MM.1S (cell line): ENCODE measurements at regions not wholly inside any gene's neighbourhood (a gene's known extent, or its start where the extent isn't known, plus 50 kb on each side); places are given as distances from the start of the nearest gene placed in this dataset.

ENCODE experiments used
- DNase-seq: peaks from one replicate; pipeline ENCODE4 v3.0.0-alpha.2; 2015
- H2AFZ ChIP-seq: fragments of 300-600 bp; sonication (generic); 2 replicates; pipeline ENCODE4 v1.6.0; 2016; ENCODE audit warnings: antibody characterized with exemption, low read length
- H3F3A ChIP-seq: fragments of 300-600 bp; sonication (generic); 2 replicates; pipeline ENCODE4 v1.6.1; 2016; ENCODE audit warnings: mild to moderate bottlenecking, antibody characterized with exemption, low read length, moderate library complexity, mixed read lengths; ENCODE audit not compliant: insufficient read depth
- H3K27ac ChIP-seq: fragments of 300-600 bp; sonication (generic); 2 replicates; pipeline ENCODE4 v1.5.1; 2016; ENCODE audit warnings: mild to moderate bottlenecking, low read length
- H3K27me3 ChIP-seq: fragments of 300-600 bp; sonication (generic); replicated peaks from 2 replicates; pipeline ENCODE4 v1.6.0; 2016; ENCODE audit warnings: low read length; ENCODE audit not compliant: insufficient read depth
- H3K36me3 ChIP-seq: fragments of 300-600 bp; sonication (generic); replicated peaks from 2 replicates; pipeline ENCODE4 v1.6.1; 2016; ENCODE audit warnings: mild to moderate bottlenecking, low read length, mixed read lengths; ENCODE audit not compliant: insufficient read depth
- H3K4me1 ChIP-seq: fragments of 300-600 bp; sonication (generic); 2 replicates; pipeline ENCODE4 v1.6.1; 2016; ENCODE audit warnings: low read length, mixed read lengths
- H3K4me2 ChIP-seq: fragments of 300-600 bp; sonication (generic); 2 replicates; pipeline ENCODE4 v1.6.0; 2016; ENCODE audit warnings: low read depth, low read length
- H3K4me3 ChIP-seq: fragments of 300-600 bp; sonication (generic); 2 replicates; pipeline ENCODE4 v1.5.1; 2016; ENCODE audit warnings: low read length, mixed read lengths
- H3K79me2 ChIP-seq: fragments of 300-600 bp; sonication (generic); 2 replicates; pipeline ENCODE4 v1.6.1; 2016; ENCODE audit warnings: mixed run types, low read length, mixed read lengths
- H3K9ac ChIP-seq: fragments of 300-600 bp; sonication (generic); 2 replicates; pipeline ENCODE4 v1.6.1; 2016; ENCODE audit warnings: low read length, mixed read lengths
- H3K9me2 ChIP-seq: fragments of 300-600 bp; sonication (generic); replicated peaks from 2 replicates; pipeline ENCODE4 v1.6.1; 2016; ENCODE audit warnings: mild to moderate bottlenecking, low read length, mixed read lengths; ENCODE audit not compliant: insufficient read depth
- H3K9me3 ChIP-seq: fragments of 300-600 bp; sonication (generic); replicated peaks from 2 replicates; pipeline ENCODE4 v1.6.1; 2016; ENCODE audit warnings: mild to moderate bottlenecking, low read length, mixed read lengths; ENCODE audit not compliant: insufficient read depth
- H4K20me1 ChIP-seq: fragments of 300-600 bp; sonication (generic); 2 replicates; pipeline ENCODE4 v1.6.1; 2016; ENCODE audit warnings: mild to moderate bottlenecking, low read length, moderate library complexity, mixed read lengths; ENCODE audit not compliant: insufficient read depth
- EZH2 ChIP-seq: fragments of 300-600 bp; sonication (generic); optimal IDR thresholded peaks from 2 replicates; pipeline ENCODE3; 2017; ENCODE audit warnings: low read depth, mild to moderate bottlenecking, antibody characterized with exemption, low read length, mixed read lengths
- EZH2phosphoT487 ChIP-seq: fragments of 300-600 bp; sonication (generic); IDR thresholded peaks from 2 replicates; pipeline ENCODE4 v1.6.1; 2018; ENCODE audit warnings: antibody characterized with exemption, low read length
- TF ChIP-seq, protein P1 (sequence below): fragments of 300-600 bp; sonication (generic); IDR thresholded peaks from 2 replicates; pipeline ENCODE4 v1.5.1; 2016; ENCODE audit warnings: antibody characterized with exemption, low read length, mixed read lengths

DNA sequence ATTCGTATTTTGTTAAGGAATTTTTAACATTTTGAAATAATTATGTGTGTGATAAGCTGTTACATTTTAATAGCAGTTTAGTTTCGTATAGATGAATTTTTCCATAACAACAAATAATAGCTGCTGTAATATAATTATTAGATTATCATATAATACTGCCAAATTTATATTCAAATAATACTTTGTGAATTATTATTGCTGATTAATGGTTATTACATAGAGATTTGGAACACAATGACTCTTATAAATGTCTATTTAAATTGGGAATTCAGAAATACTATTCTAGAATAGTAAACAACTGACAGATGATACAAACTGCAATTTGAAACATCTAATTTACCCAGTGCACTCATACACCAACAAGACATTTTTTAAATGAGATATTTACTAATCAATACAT is 73.2 kb upstream of the NEK7 start:
- H3K27me3 ChIP-seq: no peaks in the 10 kb centered on the region
- no peak overlapping the region for H3K4me3 ChIP-seq
- no peak for DNase-seq
- H3K9ac ChIP-seq: no peak overlapping the region
- no peaks in the 10 kb centered on the region; the same call in 1 of the 2 replicates for H3K9me3 ChIP-seq
- no peak overlapping the region for H3K4me2 ChIP-seq
- no peaks in the 10 kb centered on the region for H4K20me1 ChIP-seq
- no peaks in the 10 kb centered on the region for H3F3A ChIP-seq
- H2AFZ ChIP-seq: no peak overlapping the region
- H3K27ac ChIP-seq: no peak overlapping the region
- H3K79me2 ChIP-seq: no peaks in the 10 kb centered on the region
- no peaks in the 10 kb centered on the region; the same call in 1 of the 2 replicates for H3K4me1 ChIP-seq
- H3K36me3 ChIP-seq: no peaks in the 10 kb centered on the region
- H3K9me2 ChIP-seq: no peaks in the 10 kb centered on the region
- no peak for TF ChIP-seq EZH2phosphoT487
- TF ChIP-seq EZH2: no peak
- TF ChIP-seq, protein P1, sequence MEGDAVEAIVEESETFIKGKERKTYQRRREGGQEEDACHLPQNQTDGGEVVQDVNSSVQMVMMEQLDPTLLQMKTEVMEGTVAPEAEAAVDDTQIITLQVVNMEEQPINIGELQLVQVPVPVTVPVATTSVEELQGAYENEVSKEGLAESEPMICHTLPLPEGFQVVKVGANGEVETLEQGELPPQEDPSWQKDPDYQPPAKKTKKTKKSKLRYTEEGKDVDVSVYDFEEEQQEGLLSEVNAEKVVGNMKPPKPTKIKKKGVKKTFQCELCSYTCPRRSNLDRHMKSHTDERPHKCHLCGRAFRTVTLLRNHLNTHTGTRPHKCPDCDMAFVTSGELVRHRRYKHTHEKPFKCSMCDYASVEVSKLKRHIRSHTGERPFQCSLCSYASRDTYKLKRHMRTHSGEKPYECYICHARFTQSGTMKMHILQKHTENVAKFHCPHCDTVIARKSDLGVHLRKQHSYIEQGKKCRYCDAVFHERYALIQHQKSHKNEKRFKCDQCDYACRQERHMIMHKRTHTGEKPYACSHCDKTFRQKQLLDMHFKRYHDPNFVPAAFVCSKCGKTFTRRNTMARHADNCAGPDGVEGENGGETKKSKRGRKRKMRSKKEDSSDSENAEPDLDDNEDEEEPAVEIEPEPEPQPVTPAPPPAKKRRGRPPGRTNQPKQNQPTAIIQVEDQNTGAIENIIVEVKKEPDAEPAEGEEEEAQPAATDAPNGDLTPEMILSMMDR: no peak

DNA sequence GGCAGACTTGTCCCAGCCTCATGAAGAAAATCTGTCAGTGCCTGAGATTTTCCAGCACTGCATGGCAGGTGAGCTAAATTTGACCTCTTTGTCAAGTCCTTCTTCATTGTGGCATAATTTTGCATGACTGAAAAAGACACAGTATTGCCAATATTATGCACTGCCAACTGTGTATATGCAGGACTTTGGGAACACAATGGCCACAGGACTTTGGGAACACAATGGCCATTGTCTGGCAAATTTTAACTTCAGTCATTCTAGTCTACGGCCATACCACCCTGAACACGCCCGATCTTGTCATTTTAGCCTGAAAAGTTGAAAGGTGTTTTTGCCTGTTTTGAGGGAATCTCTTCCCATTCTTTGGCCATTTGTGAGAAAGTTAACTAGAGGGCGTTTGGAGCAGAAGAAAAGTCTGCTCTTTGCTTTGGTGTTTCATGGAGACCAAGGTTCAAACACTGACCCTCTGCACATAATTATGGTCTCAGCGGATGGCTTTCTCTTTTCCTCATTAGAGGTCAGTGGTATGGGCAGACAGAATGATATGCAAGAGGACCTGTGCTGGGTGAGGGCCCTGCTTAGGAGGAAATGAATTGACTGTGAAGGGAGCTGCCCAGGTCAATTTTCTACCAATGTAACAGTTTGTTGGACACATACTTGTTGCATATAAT is 72.4 kb upstream of the NEK7 start:
- H3K9me3 ChIP-seq: no peaks in the 10 kb centered on the region; the same call in 1 of the 2 replicates
- H3K79me2 ChIP-seq: no peaks in the 10 kb centered on the region
- no peak for DNase-seq
- no peaks in the 10 kb centered on the region for H3F3A ChIP-seq
- H2AFZ ChIP-seq: no peak overlapping the region
- H4K20me1 ChIP-seq: no peaks in the 10 kb centered on the region
- TF ChIP-seq, protein P1: no peak
- no peak for TF ChIP-seq EZH2phosphoT487
- TF ChIP-seq EZH2: no peak
- no peak overlapping the region for H3K27ac ChIP-seq
- no peaks in the 10 kb centered on the region for H3K9me2 ChIP-seq
- no peak overlapping the region for H3K4me3 ChIP-seq
- no peak overlapping the region for H3K4me2 ChIP-seq
- no peak overlapping the region for H3K9ac ChIP-seq
- no peaks in the 10 kb centered on the region for H3K36me3 ChIP-seq
- H3K27me3 ChIP-seq: no peaks in the 10 kb centered on the region
- H3K4me1 ChIP-seq: no peaks in the 10 kb centered on the region; the same call in 1 of the 2 replicates

DNA sequence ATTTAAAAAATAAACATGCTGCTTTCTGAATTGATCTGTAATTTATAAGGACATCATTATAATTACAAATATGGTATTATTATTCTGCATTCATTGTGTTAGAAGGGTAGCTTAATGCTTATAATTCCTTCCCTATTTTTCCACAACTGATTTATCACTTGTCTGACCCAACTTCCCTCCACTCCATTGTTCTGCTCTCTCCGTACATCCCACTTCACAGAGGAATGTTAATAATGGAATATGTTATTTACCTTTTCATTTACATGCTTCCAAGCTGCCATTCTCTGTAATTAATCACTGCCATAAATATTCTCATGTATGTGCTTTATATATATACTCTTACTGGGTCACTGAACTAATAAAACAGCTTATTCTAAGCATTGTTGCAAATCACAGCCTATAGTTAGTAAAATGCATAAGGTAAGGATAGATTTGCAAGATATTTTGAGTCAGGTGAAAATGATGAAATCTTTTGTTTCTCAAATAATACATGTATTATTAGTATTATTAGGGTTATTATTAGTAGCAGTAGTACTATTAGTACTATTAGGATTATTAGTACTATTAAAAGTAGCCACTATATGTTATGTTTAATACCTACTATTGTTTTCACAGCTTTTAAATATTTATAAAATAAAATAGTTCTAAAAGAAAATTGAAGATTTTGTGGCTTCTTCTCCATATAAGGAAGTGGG is 70.6 kb upstream of the NEK7 start:
- Histone ChIP-seq H3K79me2 (no peaks in the 10 kb centered on the region), H3K9me2 (no peaks in the 10 kb centered on the region)
- no peak for TF ChIP-seq EZH2
- TF ChIP-seq, protein P1: no peak

More for the DNA sequence above, 70.6 kb upstream of the NEK7 start:
- DNase-seq: no peak
- Histone ChIP-seq H3K4me1 (no peaks in the 10 kb centered on the region; the same call in 1 of the 2 replicates), H3K27me3 (no peaks in the 10 kb centered on the region), H3K36me3 (no peaks in the 10 kb centered on the region), H3F3A (no peaks in the 10 kb centered on the region), H2AFZ (no peak overlapping the region), H3K4me3 (no peak overlapping the region), H3K27ac (no peak overlapping the region), H3K9ac (no peak overlapping the region), H3K4me2 (no peak overlapping the region), H4K20me1 (no peaks in the 10 kb centered on the region), H3K9me3 (no peaks in the 10 kb centered on the region; the same call in 1 of the 2 replicates)
